ENCODE measurements at regions not wholly inside any gene's neighbourhood (a gene's known extent, or its start where the extent isn't known, plus 50 kb on each side); places are given as distances from the start of the nearest gene placed in this dataset.

DNA sequence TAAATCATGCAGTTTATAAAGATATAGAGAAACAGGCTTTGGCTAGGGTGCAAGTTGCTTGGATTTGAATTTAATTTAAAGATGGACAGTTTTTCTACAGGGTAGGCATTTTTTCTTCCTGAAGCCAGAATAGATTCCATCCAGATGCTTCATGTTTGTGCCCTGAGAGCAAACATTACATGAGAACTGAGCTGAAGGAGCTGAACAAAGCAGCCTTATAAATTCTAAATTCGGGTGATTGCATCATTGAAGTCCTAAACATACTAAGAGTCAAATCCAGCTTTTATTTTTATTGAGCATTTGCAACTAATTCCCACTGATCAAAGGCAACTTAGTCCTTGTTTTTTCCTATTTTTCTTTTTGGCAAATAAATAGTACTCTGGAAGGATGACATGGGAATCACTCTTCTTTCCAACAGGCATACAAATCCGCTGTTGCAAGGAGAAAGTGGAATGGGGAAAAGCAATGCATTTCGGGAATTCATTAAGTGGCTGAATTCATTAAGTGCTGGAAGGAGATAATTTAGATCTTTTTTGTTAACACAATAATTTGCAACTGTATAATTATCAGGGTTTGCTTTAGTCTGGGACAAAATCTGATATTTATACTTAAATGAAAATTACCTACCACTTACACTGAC is 828.0 kb downstream of the SLC4A3 start:
- no peaks in the 10 kb centered on the region for H3K4me1 ChIP-seq (ENCODE audit: insufficient read depth, low read length)
- no peak overlapping the region for H2BK120ac ChIP-seq (ENCODE audit: low read depth, low read length, poor library complexity, severe bottlenecking)
- H3K27ac Mint-ChIP-seq, result no peak overlapping the region
- H2AFZ ChIP-seq (ENCODE audit: low read length), result no peak overlapping the region
- H3K4me3 Mint-ChIP-seq, result no peak overlapping the region
- no peak overlapping the region for H3T11ph ChIP-seq (ENCODE audit: low read length)
- no peak overlapping the region for H3K18ac ChIP-seq (ENCODE audit: insufficient read length, low read depth, low read length)
- H3K56ac ChIP-seq (ENCODE audit: insufficient read length, low read depth, low read length), result no peak overlapping the region
- no peak overlapping the region for H3K4ac ChIP-seq (ENCODE audit: low read depth, low read length)
- no peak overlapping the region for H2BK12ac ChIP-seq (ENCODE audit: insufficient read length, low read depth, low read length)
- no peaks in the 10 kb centered on the region for H3K79me2 ChIP-seq (ENCODE audit: insufficient read depth, low read length)
- no peak overlapping the region for H3K23ac ChIP-seq (ENCODE audit: insufficient read length, low read depth, low read length)
- no peaks in the 10 kb centered on the region for H3K23me2 ChIP-seq (ENCODE audit: insufficient read length, low read depth, low read length, poor library complexity, severe bottlenecking)
- H2BK20ac ChIP-seq (ENCODE audit: low read depth, low read length, poor library complexity, severe bottlenecking), result no peak overlapping the region
- no CpG with 5 or more reads among the region's 3 CpGs for WGBS (ENCODE audit: extremely low coverage, insufficient read length, low lambda C conversion rate)
- H3K27me3 Mint-ChIP-seq (ENCODE audit: low read depth), result no peaks in the 10 kb centered on the region
- H3K27me3 ChIP-seq (ENCODE audit: insufficient read depth, low read length), result no peaks in the 10 kb centered on the region
- no peak overlapping the region for H3K14ac ChIP-seq (ENCODE audit: insufficient read depth, low read length)
- H4K91ac ChIP-seq (ENCODE audit: insufficient read length, low read depth, low read length), result no peak overlapping the region
- H3K9me3 ChIP-seq (ENCODE audit: control insufficient read depth, low read depth, low read length), result no peaks in the 10 kb centered on the region
- H2BK15ac ChIP-seq (ENCODE audit: low read depth, low read length), result no peak overlapping the region
- TF ChIP-seq, protein P1, sequence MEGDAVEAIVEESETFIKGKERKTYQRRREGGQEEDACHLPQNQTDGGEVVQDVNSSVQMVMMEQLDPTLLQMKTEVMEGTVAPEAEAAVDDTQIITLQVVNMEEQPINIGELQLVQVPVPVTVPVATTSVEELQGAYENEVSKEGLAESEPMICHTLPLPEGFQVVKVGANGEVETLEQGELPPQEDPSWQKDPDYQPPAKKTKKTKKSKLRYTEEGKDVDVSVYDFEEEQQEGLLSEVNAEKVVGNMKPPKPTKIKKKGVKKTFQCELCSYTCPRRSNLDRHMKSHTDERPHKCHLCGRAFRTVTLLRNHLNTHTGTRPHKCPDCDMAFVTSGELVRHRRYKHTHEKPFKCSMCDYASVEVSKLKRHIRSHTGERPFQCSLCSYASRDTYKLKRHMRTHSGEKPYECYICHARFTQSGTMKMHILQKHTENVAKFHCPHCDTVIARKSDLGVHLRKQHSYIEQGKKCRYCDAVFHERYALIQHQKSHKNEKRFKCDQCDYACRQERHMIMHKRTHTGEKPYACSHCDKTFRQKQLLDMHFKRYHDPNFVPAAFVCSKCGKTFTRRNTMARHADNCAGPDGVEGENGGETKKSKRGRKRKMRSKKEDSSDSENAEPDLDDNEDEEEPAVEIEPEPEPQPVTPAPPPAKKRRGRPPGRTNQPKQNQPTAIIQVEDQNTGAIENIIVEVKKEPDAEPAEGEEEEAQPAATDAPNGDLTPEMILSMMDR (conservative IDR thresholded peaks at IDR 0.05), result no peak
- no peaks in the 10 kb centered on the region for H4K20me1 ChIP-seq (ENCODE audit: control insufficient read depth, insufficient read depth, insufficient read length)
- no peak for DNase-seq
- H3K9ac ChIP-seq (ENCODE audit: extremely low read depth, insufficient read length, low read length), result no peak overlapping the region
- no peaks in the 10 kb centered on the region for H3K36me3 Mint-ChIP-seq (ENCODE audit: insufficient read depth in 1 of 3, low read depth in 3 of 3)
- H2BK5ac ChIP-seq (ENCODE audit: insufficient read length, low read length), result no peak overlapping the region
- H4K5ac ChIP-seq (ENCODE audit: insufficient read length, low read depth, low read length), result no peak overlapping the region
- H3K27ac ChIP-seq (ENCODE audit: insufficient read length, low read depth, low read length), result no peak overlapping the region
- no peak overlapping the region for H2AK5ac ChIP-seq (ENCODE audit: insufficient read length, low read length)
- no peak overlapping the region for H4K8ac ChIP-seq (replicated peaks; ENCODE audit: insufficient read length, low read depth, low read length)
- no peaks in the 10 kb centered on the region for H3K4me1 Mint-ChIP-seq
- no peaks in the 10 kb centered on the region for H3K9me3 Mint-ChIP-seq
- H3K79me1 ChIP-seq (ENCODE audit: insufficient read depth, low read depth, low read length, poor library complexity, severe bottlenecking), result no peaks in the 10 kb centered on the region
- H3K4me2 ChIP-seq (ENCODE audit: insufficient read depth, insufficient read length, low read length), result no peak overlapping the region
